Activated effector memory CD4-positive, alpha-beta T cell treated with anti-CD3 and anti-CD28 coated beads, Interleukin-2, amount 50 U/mL, for 16 hours (primary cell): ENCODE measurements at regions not wholly inside any gene's neighbourhood (a gene's known extent, or its start where the extent isn't known, plus 50 kb on each side); places are given as distances from the start of the nearest gene placed in this dataset.

Experiments used
- DNase-seq: peaks from one replicate; pipeline ENCODE4 v3.0.0-alpha.2; 2020

DNA sequence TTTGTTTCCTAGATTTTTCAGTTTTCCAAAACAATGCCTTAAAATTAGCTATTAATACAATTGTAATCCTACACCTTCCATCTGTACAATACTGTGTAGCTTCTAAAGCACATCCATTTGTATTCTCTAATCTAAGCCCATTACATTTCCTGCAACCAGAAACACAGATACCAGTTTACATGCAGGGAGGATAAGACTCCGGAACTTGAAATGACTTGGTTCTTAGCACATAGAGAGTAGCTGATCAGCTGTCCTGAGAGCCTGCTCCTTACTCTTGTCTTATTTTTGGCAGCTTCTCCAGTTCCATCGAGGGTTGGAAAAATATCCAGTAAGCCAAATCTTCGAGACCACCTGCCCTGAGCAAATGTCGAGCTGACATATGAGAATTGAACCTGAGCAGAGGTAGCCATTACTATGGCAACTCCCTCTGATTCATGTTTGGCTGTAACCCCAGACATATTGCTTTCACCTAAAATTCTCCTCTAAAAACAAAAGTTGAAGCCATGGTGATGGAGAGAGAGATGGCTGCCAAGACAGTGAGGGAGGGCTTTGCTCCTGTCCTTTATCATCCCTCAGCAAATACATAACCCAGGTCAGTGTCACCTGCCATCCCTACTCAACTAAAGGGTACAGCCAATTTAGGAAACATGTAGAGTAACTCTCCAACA lies 542.8 kb downstream of the IRS1 start:
- no peak for DNase-seq

DNA sequence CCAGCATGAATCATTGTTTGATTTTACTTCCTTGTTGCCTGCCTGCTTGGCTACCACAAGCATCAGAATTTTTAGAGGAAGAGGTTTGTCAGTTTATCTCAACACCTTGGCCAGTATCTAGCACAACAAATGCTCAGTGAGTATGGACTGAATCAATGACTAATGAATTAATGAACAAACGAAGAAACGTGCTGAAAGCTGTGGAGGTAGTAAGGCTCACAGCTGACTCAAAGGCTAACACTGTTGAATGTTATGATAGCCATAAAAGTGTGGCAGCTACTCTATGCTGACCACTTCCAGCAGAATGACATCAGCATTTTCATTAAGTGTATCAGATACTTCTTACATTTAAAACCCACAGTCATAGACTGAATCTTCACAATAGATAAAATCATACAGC lies 543.4 kb downstream of the IRS1 start:
- DNase-seq, result no peak

DNA sequence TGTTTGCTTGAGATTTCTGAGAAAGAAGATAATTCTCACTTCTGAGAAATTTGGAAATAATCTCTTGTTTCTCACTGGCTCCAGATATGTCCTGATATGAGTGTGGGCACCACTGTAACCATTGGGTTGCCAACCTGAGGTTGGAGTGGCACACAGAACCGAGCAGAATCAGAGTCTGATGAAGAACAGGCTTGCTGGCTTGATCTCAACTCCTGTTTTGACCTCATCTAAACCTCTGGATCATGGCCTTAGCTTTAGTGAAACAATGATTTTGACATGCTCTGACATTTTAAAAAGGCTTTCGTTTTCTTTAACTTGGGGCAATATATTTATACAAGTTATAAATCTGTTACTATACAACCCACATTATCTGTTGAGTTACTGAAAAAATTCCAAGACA lies 548.0 kb downstream of the IRS1 start:
- no peak for DNase-seq

GRCh38 chr2:226247289-226248275 lies 552.0 kb downstream of the IRS1 start:
- no peak for DNase-seq

DNA sequence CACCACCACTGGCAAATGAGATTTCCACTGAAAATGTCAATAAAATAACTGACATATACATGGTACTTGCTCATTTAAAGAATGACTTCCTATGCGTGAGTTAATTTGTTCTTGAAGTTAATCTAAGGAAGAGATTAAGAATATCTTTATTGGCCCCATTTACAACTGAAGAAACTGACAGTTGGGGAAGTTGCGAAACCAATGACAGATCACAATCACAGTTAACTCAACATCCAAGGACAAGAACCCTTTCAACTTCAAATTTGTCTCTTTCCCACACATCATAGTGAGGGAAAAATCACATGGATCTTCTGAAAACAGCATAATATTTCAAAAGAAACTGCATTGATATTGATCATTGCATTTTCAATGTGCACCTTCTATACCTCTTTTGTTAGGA lies 565.4 kb downstream of the IRS1 start:
- no peak for DNase-seq

GRCh38 chr2:226233388-226233787 lies 566.2 kb downstream of the IRS1 start:
- no peak for DNase-seq

DNA sequence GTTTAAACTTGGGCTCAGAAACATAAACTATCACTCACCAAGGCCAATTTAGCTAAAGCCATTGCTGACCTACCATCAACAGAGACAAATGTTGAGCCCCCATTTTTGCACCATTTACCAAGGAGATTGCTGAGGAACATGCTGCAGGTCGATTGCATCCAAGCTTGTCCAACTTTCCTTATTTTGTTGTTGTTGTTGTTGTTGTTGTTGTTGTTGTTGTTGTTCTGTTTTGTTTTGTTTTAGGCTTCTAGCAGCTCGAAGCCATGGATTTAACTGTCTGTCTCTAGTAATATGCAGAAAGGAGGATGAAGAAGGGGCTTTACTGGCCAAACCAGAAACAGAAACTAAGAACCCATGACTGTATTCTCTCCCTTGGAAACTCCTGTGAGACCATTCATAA lies 571.5 kb downstream of the IRS1 start:
- DNase-seq, result no peak

DNA sequence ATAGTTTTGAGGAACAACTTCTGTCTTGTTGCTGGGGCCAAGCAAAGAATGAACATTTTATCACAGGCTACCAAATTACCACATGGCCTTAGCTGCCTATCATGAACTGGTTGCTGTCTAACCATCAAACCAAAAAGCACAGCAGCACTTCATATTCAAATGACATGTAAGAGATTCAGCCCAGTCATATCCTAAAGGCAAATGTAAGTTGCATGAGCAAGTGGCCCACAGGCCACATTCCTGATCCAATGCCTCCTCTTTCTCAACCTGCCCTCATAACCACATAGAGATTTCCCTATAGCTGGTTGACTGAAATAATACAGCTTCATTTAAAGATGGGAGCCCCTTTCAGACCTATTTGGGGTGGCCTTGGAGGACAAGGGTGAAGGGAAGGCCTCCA lies 572.3 kb downstream of the IRS1 start:
- no peak for DNase-seq

- no peak for DNase-seq
Observed at GRCh38 chr2:226223704-226224103, 575.9 kb downstream of the IRS1 start.

DNA sequence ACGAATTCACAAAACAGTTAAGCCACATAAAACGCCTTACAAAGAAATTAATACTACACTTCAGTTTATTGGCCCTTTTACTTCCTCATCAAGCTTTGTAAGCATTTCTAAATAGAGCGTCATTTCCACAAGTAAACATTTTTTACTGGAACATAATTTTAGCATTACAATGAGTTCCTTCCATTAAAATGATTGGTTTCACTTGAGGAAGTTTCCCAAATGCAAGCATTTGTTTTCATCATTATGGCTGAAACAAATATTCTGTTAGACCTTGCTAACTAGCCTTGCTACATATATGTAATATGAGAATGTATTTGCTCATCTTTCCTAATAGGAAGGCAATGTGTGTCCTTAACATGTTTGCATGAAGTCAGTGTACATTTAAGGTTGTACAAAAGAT lies 579.1 kb downstream of the IRS1 start:
- DNase-seq, result no peak

- no peak for DNase-seq
Observed at GRCh38 chr2:226217191-226217590, 582.4 kb downstream of the IRS1 start.

DNA sequence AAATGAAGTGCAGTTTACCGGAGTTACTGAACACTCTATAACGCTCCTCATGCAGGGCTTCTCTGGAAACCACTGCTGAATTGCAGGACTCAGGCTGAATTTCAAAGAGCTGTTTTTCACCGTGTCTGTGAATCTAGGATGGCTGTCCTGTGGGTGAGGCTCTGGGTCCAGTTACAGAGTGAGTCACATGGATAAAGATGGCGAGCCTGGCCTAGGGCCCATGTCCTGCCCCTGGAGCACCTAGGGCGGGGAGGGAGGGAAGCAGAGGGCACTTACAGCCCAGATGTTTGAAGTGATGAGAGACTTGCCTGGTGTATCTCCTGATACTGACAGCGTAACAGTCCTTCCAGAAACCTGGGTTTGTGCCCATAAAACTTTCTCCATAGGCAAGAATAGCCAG lies 583.0 kb downstream of the IRS1 start:
- no peak for DNase-seq

DNA sequence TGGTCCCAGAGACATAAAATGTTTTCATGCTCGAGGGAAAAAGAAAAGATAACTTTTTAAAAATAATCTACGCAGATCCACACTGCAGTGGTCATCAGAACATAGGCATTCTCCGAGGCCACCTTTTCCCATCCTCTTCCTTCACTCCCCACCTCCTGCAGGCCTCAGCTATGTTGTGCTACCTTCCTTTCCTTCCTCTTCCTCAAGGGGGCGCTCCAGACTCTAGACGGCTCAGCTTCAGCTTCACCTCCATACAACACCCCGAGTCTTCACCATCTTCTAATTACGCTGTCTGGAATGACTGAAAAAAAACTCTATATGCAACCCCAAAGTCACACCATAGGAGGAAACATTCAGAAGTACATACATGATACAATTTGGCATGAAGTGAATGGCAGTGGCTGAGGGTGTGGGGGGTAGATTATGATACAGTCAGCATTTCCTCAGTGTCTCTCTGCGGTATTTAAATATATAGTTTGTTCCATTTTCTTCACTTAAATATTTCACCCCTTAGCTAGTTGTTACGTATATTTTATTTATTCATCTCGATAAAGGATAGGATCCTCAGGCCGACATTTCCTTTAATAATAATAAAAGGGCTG lies 583.6 kb downstream of the IRS1 start:
- peak; percentile 77 for DNase-seq

GRCh38 chr2:226213717-226214116 lies 585.9 kb downstream of the IRS1 start:
- DNase-seq, result no peak

- DNase-seq, result no peak
Observed at GRCh38 chr2:226211439-226211838, 588.2 kb downstream of the IRS1 start.

GRCh38 chr2:226208726-226209125 lies 590.9 kb downstream of the IRS1 start:
- DNase-seq, result no peak

- no peak for DNase-seq
Observed at GRCh38 chr2:226207671-226208070, 591.9 kb downstream of the IRS1 start.

- no peak for DNase-seq
Observed at GRCh38 chr2:226199555-226199954, 600.1 kb downstream of the IRS1 start.

DNA sequence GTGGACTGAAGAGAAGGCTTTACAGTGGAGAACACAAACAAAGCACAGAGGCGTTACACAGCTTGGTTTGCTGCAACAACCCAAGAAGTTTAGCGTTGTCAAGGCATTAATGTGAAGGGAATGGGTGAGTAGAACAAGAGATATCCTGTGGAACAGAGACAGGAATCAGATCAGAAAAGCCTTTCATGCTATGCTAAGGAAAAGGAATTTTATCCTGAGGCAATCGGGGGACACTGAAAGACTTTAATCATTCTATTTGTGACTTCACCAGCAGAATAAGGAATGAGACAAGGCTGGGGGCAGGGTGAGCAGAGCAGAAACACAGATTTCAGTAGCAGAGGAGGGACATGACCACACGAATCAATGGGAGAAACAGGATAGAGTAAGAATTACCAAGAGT lies 600.7 kb downstream of the IRS1 start:
- DNase-seq, result no peak

DNA sequence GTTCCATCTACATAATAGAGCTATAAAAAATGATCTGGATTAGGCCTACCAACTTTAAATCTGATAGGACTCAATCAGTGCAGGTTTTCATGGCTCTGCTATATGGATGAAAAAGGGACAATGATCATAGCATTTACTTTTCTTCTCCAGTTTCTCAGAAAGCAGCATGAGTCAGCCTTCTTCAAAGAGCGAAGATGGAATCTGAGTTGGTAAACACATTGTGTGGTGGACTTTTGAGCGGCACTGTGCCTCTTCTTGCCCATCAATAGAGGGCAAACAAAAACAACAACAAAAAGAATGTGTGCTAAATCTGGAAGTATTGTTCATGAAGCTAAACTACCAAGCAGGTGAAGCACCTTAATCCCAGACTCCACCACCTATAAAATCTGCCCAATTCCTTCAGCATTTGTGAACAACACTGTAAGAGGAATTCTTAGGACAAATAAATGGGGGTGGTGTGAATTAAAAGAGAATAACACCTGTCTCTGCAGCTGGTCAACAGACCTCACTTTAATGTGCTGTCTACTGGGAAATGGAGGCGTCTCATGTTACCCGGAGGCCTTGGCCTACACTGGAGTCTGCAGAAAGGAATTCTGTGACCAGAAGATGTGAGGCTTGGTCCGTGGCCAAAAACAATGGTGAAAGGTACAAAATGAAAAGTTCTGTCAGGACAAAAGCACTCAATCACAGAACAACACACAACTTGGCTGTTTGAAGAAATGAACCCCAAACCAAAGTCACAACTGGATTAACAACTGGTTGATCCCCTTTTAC lies 609.0 kb downstream of the IRS1 start:
- DNase-seq, result no peak

DNA sequence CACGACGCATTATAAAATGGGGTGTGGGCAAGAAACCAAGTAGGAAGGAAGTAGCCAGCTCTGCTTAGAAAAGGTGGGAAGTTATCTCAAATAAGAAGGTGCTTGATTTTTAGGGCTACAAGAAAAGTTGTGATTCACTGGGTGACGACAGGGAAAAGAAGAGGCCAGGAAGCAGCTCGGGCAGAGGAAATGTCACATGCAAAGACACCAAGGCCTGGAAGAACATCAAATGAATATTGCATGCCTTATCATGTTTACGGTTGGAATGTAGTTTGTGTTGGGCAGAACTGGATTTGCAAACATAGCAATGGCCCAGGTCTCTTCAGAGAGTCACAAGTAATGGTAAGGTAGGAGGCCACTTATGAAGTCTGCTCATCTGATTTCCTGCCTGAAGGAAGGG lies 610.6 kb downstream of the IRS1 start:
- DNase-seq, result no peak

DNA sequence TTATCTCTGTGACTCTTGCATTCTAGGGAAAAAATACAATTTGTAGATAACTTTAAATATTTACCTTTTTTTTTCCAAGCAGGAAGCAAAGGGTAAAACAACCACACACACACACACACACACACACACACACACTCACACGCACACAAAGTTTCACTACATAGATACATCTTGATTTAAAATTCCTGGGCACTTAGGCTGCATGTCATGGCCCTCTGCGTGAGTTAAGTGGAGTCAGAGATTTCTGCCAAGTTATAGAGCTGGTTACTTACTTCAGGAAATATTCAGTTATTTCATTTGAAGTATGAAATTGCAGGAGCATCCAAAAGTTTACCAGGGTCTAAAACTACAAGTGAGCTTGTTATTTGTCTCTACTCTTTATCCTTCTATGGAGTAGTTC lies 612.0 kb downstream of the IRS1 start:
- no peak for DNase-seq

DNA sequence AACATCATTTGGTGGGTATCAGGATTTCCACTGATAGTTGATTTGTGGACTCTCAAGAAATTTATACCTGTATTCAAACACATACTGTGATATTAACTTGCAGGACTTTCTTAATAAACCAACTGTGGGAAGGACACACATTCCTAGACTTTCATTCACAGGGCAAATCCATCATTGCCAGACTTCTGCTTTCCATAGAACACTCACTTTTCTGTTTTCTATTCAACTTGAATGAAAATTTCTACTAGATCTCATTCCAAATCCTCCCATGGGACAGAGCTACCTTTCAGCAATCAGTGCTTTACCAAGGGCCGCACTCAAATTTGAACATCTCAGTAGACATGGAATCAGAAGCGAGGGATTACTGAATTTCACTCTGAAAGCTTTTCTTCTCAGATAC lies 612.5 kb downstream of the IRS1 start:
- DNase-seq, result no peak
